ENCODE measurements at regions not wholly inside any gene's neighbourhood (a gene's known extent, or its start where the extent isn't known, plus 50 kb on each side); places are given as distances from the start of the nearest gene placed in this dataset.

- TF ChIP-seq CTCF (IDR thresholded peaks at IDR 0.05), result no peak
- no peak for TF ChIP-seq POLR2A (IDR thresholded peaks at IDR 0.05)
These were observed 85.9 kb downstream of the CLDN34 start for GRCh38 chrX:10052906-10053625.
